Suprapubic skin (tissue), 3 donors: ENCODE measurements at regions not wholly inside any gene's neighbourhood (a gene's known extent, or its start where the extent isn't known, plus 50 kb on each side); places are given as distances from the start of the nearest gene placed in this dataset.
"Not testable (repeated sequence)": the region's sequence is repeated elsewhere in the genome, so short reads cannot be mapped to it uniquely, and the experiment has no call there.

Source experiments
- POLR2AphosphoS5 ChIP-seq, 3 donors: sonication (generic); formaldehyde crosslinking; IDR thresholded peaks; one replicate each; pipeline ENCODE4 v1.6.1; 2017; ENCODE audit warnings: antibody characterized with exemption in 3 of 3
- TF ChIP-seq, protein P1 (sequence below), 2 donors: fragments of 200-600 bp in 1 of 2; fragments of 450-650 bp in 1 of 2; sonication (generic) in 1 of 2; IDR thresholded peaks; one replicate each; pipeline ENCODE4 v1.5.1; 2016 to 2019; ENCODE audit warnings: antibody characterized with exemption in 2 of 2, mild to moderate bottlenecking in 1 of 2, moderate library complexity in 1 of 2

DNA sequence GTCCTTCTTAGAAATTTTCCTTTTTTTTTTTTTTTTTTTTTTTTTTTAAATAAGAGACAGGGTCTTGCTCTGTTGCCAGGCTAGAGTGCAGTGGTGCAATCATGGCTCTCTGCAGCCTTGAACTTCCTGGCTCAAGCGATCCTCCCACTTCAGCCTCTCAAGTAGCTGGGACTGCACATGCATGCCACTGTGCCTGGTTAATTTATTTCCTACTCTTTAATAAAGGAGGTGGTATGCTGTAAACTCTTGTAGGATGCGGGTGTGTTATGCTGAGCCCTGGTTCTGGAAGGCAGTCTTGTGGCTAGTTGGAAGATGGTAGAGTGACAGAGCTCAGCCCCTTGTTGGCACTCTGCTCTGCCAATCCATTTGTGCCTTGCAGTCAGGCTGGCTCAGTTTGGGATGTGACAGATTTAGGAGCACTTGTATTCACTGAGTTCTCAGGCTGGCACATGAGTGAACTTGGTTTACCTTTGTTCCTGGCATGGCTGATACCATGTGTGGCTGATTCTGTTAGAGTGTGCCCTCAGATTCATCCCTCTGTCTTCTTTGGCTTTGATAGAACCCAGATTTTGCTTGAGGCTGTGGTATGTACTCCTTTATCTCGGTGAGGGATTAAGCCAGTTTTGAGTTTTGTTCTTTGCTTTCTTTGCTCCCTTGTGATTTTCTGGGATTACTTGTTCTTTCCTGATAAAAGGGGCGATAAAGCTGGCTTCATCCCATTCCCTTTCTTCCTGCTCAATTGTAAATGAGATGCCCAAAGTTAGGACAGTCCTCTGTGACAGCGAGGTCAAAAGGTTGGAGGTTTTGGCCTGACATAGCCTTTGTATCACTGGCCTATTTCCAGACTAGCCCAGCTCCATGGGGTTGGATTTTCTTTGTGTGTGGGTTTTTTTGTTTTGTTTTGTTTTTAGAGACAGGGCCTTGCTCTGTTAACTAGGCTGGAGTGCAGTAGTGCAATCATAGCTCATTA is 91.2 kb upstream of the CRYM start:
- TF ChIP-seq POLR2AphosphoS5 (IDR thresholded peaks at IDR 0.05): not testable (repeated sequence)
- TF ChIP-seq, protein P1, sequence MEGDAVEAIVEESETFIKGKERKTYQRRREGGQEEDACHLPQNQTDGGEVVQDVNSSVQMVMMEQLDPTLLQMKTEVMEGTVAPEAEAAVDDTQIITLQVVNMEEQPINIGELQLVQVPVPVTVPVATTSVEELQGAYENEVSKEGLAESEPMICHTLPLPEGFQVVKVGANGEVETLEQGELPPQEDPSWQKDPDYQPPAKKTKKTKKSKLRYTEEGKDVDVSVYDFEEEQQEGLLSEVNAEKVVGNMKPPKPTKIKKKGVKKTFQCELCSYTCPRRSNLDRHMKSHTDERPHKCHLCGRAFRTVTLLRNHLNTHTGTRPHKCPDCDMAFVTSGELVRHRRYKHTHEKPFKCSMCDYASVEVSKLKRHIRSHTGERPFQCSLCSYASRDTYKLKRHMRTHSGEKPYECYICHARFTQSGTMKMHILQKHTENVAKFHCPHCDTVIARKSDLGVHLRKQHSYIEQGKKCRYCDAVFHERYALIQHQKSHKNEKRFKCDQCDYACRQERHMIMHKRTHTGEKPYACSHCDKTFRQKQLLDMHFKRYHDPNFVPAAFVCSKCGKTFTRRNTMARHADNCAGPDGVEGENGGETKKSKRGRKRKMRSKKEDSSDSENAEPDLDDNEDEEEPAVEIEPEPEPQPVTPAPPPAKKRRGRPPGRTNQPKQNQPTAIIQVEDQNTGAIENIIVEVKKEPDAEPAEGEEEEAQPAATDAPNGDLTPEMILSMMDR (IDR thresholded peaks at IDR 0.05): not testable (repeated sequence)
